ENCODE measurements at regions not wholly inside any gene's neighbourhood (a gene's known extent, or its start where the extent isn't known, plus 50 kb on each side); places are given as distances from the start of the nearest gene placed in this dataset.

DNA sequence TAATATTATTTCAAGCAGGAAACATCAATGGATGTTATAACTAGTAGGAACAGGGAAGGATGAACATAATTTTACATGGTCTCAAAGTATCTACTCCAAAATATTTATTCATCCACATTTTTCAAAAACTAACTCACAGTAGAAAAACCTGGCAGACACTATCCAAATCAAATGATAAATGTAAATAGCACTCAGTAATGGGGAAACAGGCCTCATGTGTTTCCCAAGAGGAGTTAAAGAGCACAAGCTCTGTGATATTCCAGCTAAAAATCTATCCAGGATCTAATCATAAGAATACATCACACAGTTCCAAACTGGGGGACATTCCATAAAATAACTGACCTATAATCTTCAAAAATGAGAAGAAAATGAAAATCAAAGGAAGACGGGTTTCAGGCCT, 443.1 kb downstream of the ZNF608 start:
- DNase-seq (ENCODE audit: low spot score) (no peak), ATAC-seq (no peak)
- H3K9me3 Mint-ChIP-seq = no peaks in the 10 kb centered on the region
- H3K4me1 Mint-ChIP-seq (ENCODE audit: low read depth in 2 of 2) = no peaks in the 10 kb centered on the region
- H3K27ac Mint-ChIP-seq = no peak overlapping the region
- H3K4me3 Mint-ChIP-seq = no peak overlapping the region
- H3K36me3 Mint-ChIP-seq = no peaks in the 10 kb centered on the region
- H3K27me3 Mint-ChIP-seq = no peaks in the 10 kb centered on the region

DNA sequence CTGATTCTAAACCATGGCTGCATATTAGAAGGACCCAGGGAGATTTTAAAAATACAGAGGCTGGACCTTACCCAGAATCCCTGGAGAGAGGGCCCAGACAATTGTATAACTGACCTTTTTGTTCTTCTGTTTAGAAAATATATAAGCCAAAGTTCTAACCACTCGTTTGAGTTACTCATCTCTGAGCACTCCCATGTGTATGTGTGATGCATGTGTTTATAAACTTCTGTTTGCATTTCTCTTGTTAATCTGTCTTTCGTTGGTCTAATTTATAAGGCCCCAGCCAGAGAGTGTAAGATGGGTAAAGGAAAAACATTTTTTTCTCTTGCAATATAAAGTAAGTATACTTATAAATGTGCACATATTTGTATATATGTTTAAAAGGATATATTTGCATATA, 443.9 kb downstream of the ZNF608 start:
- Mint-ChIP-seq H3K4me1 (ENCODE audit: low read depth in 2 of 2) (no peaks in the 10 kb centered on the region), H3K4me3 (no peak overlapping the region), H3K27ac (no peak overlapping the region), H3K36me3 (no peaks in the 10 kb centered on the region), H3K27me3 (no peaks in the 10 kb centered on the region), H3K9me3 (no peaks in the 10 kb centered on the region)
- no peak for ATAC-seq
- no peak for DNase-seq (ENCODE audit: low spot score)

DNA sequence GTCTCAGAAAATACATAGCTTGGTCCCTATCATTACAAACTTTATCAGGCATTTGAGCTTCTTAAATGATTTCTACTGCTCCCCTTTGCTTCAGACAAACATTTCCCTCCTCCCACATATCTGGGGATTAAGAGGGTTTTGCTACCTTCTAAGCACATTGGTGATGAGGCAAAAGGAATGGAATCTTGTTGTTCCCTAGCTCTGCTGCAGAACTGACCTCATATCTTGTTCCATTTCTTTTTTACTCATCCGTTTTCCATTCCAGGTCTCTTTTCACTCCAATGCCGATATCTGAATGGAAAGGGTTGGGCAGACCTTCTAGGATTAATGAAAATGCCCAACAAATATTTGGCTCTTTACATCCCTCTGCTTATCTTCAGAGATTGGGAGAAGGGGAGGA, 444.6 kb downstream of the ZNF608 start:
- no peak overlapping the region for H3K4me3 Mint-ChIP-seq
- no peak for ATAC-seq
- no peak overlapping the region for H3K27ac Mint-ChIP-seq
- DNase-seq (ENCODE audit: low spot score) = no peak
- no peaks in the 10 kb centered on the region for H3K36me3 Mint-ChIP-seq
- H3K9me3 Mint-ChIP-seq = no peaks in the 10 kb centered on the region
- H3K4me1 Mint-ChIP-seq (ENCODE audit: low read depth in 2 of 2) = no peaks in the 10 kb centered on the region
- H3K27me3 Mint-ChIP-seq = no peaks in the 10 kb centered on the region

DNA sequence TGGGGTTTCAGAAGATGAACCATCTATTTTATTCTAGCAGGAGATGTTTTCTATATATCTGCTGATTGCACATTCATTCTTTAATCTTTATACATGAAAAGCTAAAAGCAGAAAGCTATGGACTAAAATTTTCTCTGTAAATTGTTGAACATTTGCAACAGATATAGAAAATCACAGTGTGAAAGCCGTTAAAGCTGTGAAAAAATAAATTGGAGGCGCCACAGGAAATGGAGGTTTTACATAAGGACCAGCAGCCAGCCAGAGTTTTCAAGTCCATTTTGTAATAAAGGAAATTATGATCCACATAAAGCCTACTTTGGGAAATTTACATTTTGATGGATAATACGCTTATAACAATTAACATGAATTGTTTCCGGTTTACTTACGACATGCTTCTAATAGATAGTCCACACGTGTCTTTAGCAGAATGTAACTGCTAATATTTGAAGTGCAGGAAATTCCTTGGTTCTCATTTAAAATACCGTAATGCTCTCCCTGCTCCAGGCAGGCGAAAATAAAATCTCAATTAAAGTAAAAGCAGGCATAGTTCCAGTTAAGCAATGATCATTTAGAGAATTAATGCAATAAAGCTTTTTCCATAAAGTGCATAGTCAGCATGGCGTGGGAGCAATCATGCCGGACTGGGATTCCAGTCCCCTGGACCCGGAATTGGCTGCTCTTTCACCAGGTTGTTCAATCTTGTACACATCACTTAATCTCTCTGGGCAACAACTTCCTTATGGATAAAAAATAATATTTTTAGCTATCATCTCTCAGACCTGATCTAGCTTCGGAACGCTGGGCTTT, 445.4 kb downstream of the ZNF608 start:
- ATAC-seq = no peak
- no peak overlapping the region for H3K4me3 Mint-ChIP-seq
- no peaks in the 10 kb centered on the region for H3K36me3 Mint-ChIP-seq
- H3K27ac Mint-ChIP-seq = no peak overlapping the region
- no peaks in the 10 kb centered on the region for H3K9me3 Mint-ChIP-seq
- no peaks in the 10 kb centered on the region for H3K4me1 Mint-ChIP-seq (ENCODE audit: low read depth in 2 of 2)
- H3K27me3 Mint-ChIP-seq = no peaks in the 10 kb centered on the region
- no peak for DNase-seq (ENCODE audit: low spot score)

DNA sequence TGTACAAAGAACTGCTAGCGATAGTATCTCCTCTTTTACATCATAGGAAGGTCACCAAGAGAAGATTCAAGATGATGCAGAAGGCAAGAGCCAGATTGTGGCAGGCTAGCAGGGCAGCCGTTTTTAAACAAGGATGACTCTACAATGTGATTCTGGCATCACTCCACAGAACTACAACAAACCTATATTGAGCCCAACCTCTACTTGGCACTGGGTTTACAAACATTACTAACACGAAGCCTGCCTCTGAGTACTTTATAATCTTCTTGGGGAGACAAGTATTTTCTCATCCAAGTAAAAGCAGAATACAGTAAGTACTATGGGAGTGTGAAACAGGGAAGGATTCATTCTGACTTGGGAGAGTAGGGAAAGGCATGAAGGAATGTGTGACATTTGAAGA, 448.6 kb downstream of the ZNF608 start:
- H3K27ac Mint-ChIP-seq = no peak overlapping the region
- peaks cover 0 to 3% of the 10 kb centered on the region in 2 donors for H3K27me3 Mint-ChIP-seq
- ATAC-seq = no peak
- no peaks in the 10 kb centered on the region for H3K9me3 Mint-ChIP-seq
- DNase-seq (ENCODE audit: low spot score) = no peak
- no peaks in the 10 kb centered on the region for H3K36me3 Mint-ChIP-seq
- H3K4me1 Mint-ChIP-seq (ENCODE audit: low read depth in 2 of 2) = no peaks in the 10 kb centered on the region
- H3K4me3 Mint-ChIP-seq = no peak overlapping the region

DNA sequence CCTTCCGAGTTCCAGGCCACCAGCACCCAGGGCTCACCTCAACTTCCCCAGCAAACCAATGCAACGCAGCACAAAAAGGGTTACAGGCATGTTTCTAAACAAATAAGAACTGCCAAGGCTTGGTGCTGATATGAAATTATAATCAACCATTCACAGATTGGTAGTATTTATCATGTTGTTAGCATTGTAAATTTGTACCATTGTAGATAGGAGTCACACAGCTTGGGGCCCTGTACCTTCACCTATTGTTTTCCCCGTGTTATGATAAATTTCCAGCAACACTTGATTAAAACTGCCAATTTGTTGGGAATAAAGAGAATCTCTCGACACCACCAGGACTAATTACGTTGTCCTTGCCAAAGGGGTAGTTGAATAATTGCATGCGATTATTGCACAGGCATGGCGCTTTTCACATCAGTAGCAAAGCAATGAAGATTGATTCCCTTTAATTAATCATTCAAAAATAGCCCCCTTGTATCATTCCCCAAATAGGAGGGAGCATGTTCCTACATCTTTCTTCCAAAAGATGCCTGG, 454.1 kb downstream of the ZNF608 start:
- Mint-ChIP-seq H3K9me3 (no peaks in the 10 kb centered on the region), H3K27me3 (peaks cover 0 to 6% of the 10 kb centered on the region in 2 donors), H3K4me3 (no peak overlapping the region), H3K27ac (no peak overlapping the region), H3K36me3 (no peaks in the 10 kb centered on the region), H3K4me1 (ENCODE audit: low read depth in 2 of 2) (no peaks in the 10 kb centered on the region)
- no peak for ATAC-seq
- DNase-seq (ENCODE audit: low spot score) = no peak

DNA sequence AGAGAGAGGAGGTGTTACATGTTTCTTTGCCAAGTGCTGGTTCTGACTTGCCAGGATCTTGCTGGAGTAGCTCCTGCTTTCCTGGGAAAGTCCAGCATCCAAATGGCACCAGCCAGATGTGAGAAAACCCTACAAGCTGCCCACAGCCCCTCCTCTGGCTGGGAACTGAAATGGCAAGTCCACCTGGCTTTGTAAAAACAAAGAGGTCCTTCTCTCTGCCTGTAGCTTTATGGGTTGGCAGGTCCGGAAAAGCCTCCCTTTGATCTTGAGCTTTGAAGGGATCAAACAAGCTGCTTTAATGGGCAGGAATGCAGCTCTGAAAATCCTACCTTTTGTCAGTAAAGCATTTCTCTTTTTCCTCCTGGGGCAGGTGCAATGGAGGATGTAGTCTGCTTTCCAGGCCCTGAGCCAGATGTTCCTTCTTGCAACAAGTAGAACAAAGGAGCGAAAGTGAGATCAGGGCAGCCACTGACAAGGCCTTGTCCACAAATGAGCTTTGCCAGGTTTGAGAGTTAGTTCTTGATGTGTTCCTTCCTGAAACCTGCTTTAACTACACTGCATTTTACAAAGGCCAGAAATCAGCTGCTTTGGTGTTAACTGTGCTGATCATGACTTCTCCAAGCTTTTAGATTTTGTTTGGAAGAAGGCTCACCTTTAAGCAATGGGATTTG, 456.7 kb downstream of the ZNF608 start:
- Mint-ChIP-seq H3K4me1 (ENCODE audit: low read depth in 2 of 2) (no peaks in the 10 kb centered on the region), H3K27me3 (peaks cover 0 to 6% of the 10 kb centered on the region in 2 donors), H3K4me3 (no peak overlapping the region), H3K27ac (no peak overlapping the region), H3K9me3 (no peaks in the 10 kb centered on the region), H3K36me3 (no peaks in the 10 kb centered on the region)
- ATAC-seq (no peak), DNase-seq (ENCODE audit: low spot score) (no peak)

DNA sequence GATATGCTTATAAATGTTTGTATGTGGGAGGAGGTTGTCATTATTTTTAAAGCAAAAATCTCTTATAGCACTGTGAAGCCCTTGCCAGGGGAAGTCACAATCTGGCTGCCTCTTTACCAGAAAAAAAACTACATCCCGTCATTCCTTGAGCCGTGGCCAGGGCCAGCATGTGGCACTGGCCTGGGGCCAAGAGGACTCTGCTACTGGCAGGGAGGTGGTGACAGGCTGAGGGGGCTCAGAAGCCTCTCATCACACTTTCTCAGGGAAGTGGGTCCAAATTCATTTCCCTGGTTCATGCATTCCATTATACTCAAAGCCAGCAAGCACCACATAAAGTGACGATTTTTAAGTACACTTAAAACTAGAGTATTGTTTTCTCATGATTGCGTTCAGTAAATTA, 457.3 kb downstream of the ZNF608 start:
- Mint-ChIP-seq H3K27me3 (peaks cover 0 to 5% of the 10 kb centered on the region in 2 donors), H3K4me3 (no peak overlapping the region), H3K9me3 (no peaks in the 10 kb centered on the region), H3K27ac (no peak overlapping the region), H3K36me3 (no peaks in the 10 kb centered on the region), H3K4me1 (ENCODE audit: low read depth in 2 of 2) (no peaks in the 10 kb centered on the region)
- ATAC-seq = no peak
- DNase-seq (ENCODE audit: low spot score) = no peak

DNA sequence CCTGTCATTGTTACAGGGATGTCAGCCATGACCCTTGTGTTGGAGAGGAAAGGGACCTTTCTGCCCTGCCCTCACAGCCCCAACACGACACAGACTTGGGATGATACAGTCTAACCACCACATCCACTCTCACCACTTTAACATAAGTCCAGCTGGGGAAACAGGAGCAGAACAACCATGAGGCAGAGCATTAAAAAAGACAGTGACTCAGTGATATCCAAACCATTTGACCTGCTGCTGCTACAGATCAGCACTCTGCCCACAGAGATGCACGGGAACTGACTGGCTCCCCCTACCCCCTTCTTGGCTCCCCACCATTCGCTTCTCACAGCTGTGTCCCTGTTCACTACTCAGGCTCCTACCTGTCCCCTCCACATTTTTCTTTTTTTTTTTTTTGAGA, 458.6 kb downstream of the ZNF608 start:
- Mint-ChIP-seq H3K27me3 (peaks cover 0 to 5% of the 10 kb centered on the region in 2 donors), H3K4me1 (ENCODE audit: low read depth in 2 of 2) (no peaks in the 10 kb centered on the region), H3K4me3 (no peak overlapping the region), H3K9me3 (peaks cover 4% of the 10 kb centered on the region), H3K27ac (no peak overlapping the region), H3K36me3 (no peaks in the 10 kb centered on the region)
- DNase-seq (ENCODE audit: low spot score) (no peak), ATAC-seq (peak in 1 of 2 donors; percentile 15)

DNA sequence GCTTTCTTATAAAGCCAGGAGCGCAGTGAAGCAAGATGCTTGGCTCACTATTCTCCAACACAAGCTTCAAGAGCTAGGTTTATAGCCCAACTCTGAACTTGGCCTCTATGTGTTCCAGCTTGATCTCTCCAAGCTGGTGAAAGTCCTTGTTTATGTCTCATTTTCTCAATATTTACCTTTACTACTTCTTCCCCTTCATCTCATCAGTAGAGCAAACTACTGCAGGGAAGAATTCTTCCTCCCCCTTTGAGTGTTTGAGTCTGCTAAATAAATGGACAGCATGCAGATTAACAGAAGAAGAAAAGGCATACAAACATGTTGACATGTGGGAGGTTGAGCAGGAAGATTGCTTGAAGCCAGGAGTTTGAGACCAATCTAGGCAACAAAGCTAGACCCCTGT, 460.7 kb downstream of the ZNF608 start:
- no peaks in the 10 kb centered on the region for H3K36me3 Mint-ChIP-seq
- no peaks in the 10 kb centered on the region for H3K4me1 Mint-ChIP-seq (ENCODE audit: low read depth in 2 of 2)
- no peak for ATAC-seq
- H3K9me3 Mint-ChIP-seq = peaks cover 5% of the 10 kb centered on the region
- no peak for DNase-seq (ENCODE audit: low spot score)
- no peak overlapping the region for H3K4me3 Mint-ChIP-seq
- H3K27me3 Mint-ChIP-seq = peaks cover 0 to 5% of the 10 kb centered on the region in 2 donors
- H3K27ac Mint-ChIP-seq = no peak overlapping the region

DNA sequence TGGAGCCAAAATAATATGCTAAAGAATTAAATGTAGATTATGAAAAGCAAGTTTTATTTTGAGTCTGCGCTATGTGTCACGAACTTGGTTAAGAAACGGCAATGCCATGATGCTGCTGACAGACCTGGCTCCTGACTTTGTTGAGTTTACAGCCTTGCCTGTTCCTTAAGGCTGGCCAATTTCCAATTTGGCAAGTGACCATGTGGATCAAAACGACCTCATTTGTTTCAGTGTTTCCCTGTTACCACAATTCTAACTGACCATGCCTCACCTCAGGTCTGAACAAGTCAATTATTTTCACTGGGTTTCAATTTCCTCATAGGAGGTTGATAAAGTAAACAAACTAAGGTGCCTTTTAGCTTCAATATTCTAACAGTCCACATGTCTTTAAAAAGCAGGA, 461.4 kb downstream of the ZNF608 start:
- Mint-ChIP-seq H3K27ac (no peak overlapping the region), H3K9me3 (peaks cover 5% of the 10 kb centered on the region), H3K4me3 (no peak overlapping the region), H3K36me3 (no peaks in the 10 kb centered on the region), H3K27me3 (peaks cover 0 to 5% of the 10 kb centered on the region in 2 donors), H3K4me1 (ENCODE audit: low read depth in 2 of 2) (no peaks in the 10 kb centered on the region)
- no peak for ATAC-seq
- DNase-seq (ENCODE audit: low spot score) = no peak

DNA sequence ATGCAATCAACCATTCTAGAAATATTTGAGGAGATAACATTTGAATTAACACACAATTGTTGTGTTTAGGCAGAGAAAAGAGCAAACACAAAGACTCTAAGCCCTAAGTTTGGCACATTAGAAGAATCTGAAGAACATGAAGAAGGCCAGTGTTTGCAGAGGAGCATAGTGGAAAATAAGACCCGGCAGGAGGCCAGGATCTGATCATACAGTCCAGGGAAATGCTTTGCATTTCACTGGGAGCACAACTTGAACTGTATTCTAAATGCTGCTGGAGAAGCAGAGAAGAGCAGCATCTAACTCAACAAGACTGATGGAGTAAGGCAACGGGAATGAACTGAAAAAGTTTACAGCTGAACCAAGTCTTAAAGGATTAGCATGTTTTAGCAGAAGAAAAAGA, 463.4 kb downstream of the ZNF608 start:
- ATAC-seq (no peak), DNase-seq (ENCODE audit: low spot score) (no peak)
- Mint-ChIP-seq H3K4me3 (no peak overlapping the region), H3K9me3 (peaks cover 5% of the 10 kb centered on the region), H3K36me3 (no peaks in the 10 kb centered on the region), H3K27me3 (peaks cover 0 to 2% of the 10 kb centered on the region in 2 donors), H3K27ac (no peak overlapping the region), H3K4me1 (ENCODE audit: low read depth in 2 of 2) (no peaks in the 10 kb centered on the region)

DNA sequence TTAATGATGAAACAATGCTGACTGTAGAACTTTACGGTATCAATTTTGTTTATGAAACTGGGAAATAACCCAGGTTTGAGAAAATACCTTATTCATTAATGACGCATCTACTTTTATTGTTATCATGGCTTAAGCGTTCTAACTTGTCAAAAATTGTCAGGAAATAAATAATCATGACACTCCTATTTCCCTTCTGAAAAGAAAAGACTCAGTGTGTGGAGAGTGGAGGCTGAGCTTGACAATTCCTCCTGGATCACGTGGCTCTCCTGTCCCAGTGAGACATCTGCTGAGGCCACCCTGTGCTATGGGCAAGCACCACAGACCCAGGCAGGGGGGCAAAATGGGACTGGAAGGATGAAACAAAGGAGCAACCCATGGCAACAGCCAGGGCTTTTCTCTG, 466.4 kb downstream of the ZNF608 start:
- H3K27me3 Mint-ChIP-seq = peaks cover 0 to 4% of the 10 kb centered on the region in 2 donors
- no peaks in the 10 kb centered on the region for H3K36me3 Mint-ChIP-seq
- DNase-seq (ENCODE audit: low spot score) = no peak
- H3K27ac Mint-ChIP-seq = no peak overlapping the region
- H3K9me3 Mint-ChIP-seq = peaks cover 5% of the 10 kb centered on the region
- no peak for ATAC-seq
- no peak overlapping the region for H3K4me3 Mint-ChIP-seq
- H3K4me1 Mint-ChIP-seq (ENCODE audit: low read depth in 2 of 2) = no peaks in the 10 kb centered on the region

DNA sequence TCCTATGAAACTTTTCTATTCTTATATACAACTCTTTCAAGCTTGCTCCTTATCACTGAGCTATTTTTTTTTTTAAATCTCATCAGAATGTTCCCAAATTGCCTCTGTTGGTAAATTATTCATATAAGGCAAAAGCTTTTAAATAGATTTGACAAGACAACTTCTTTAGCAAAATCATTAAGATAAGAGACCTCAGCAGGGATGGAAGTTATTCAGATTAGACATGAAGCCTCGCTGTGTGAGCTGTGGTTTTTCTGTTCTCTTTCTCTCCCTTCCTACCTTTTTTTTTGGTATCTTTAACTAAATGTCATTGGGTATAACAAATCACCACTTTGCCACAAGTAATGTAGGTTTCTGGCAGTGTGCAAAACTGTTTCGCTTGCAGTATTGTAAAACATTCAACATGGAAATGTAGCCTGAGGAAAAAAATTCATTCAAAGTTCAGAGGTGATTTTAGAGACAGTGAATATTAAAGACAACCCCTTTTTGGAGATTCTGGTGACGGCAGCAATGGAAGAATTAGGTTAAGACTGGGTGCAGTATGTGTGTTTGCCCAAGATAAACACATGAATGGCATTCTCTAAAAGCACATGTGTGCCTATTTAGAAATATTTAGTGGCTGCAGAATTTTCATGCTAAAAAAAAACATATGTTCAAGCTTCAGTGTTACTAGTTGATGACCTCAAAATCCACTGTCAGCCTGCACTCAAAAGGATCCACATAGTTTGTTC, 467.1 kb downstream of the ZNF608 start:
- H3K36me3 Mint-ChIP-seq = no peaks in the 10 kb centered on the region
- ATAC-seq = no peak

More for the DNA sequence above, 467.1 kb downstream of the ZNF608 start:
- Mint-ChIP-seq H3K27me3 (peaks cover 0 to 5% of the 10 kb centered on the region in 2 donors), H3K9me3 (peaks cover 8% of the 10 kb centered on the region), H3K4me1 (ENCODE audit: low read depth in 2 of 2) (no peaks in the 10 kb centered on the region), H3K27ac (no peak overlapping the region), H3K4me3 (no peak overlapping the region)
- DNase-seq (ENCODE audit: low spot score) = no peak
